Muscle of leg (tissue), 3 donors: ENCODE measurements at regions not wholly inside any gene's neighbourhood (a gene's known extent, or its start where the extent isn't known, plus 50 kb on each side); places are given as distances from the start of the nearest gene placed in this dataset.
"Not testable (repeated sequence)": the region's sequence is repeated elsewhere in the genome, so short reads cannot be mapped to it uniquely, and the experiment has no call there.

Experiments
- DNase-seq: peaks from one replicate; pipeline ENCODE4 v3.0.0; 2013
- H3K27ac ChIP-seq: one replicate; pipeline ENCODE4 v1.5.1; 2013; ENCODE audit warnings: mild to moderate bottlenecking, low read length, control low read depth
- H3K27me3 ChIP-seq: one replicate; pipeline ENCODE4 v1.6.1; 2013; ENCODE audit warnings: low read length; ENCODE audit not compliant: control insufficient read depth, insufficient read depth
- H3K36me3 ChIP-seq: one replicate; pipeline ENCODE4 v1.6.1; 2013; ENCODE audit warnings: low read length; ENCODE audit not compliant: control insufficient read depth, insufficient read depth
- H3K4me1 ChIP-seq: one replicate; pipeline ENCODE4 v1.6.1; 2013; ENCODE audit warnings: low read length; ENCODE audit not compliant: control insufficient read depth, insufficient read depth
- H3K4me3 ChIP-seq: one replicate; pipeline ENCODE4 v1.5.1; 2013; ENCODE audit warnings: low read length, control low read depth
- H3K9me3 ChIP-seq: replicated peaks from 2 replicates; pipeline ENCODE4 v1.6.1; 2013; ENCODE audit warnings: low read depth, low read length; ENCODE audit not compliant: control insufficient read depth
- WGBS: methylation state at CpG from one replicate; pipeline ENCODE4 v1.1.5; 2013; ENCODE audit warnings: missing lambda C conversion rate; ENCODE audit not compliant: insufficient coverage; 5-methylcytosine and 5-hydroxymethylcytosine counted together

DNA sequence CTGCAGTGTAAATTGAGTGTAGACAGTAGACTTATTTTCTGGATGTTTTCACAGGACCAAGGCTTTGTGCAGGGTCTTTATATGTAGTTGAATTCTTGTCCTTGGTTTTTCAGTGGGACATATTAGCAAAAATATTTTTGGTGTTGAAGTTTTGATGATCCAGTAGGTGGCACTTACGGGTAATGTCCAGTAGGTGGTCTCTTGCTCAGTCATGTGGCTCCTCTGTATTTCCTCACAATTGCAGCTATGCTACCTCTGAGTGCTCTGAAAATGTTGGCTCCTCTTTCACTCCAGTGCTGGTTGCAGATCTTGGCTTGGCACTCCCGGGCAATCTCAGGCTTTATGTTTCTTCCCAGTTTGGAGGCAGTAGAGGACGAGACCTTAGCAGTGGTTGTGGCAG lies 419.8 kb upstream of the AMOT start:
- H3K4me1 ChIP-seq: no peaks in the 10 kb centered on the region
- WGBS: 37% methylated on average over 2 of the region's 3 CpGs
- no peaks in the 10 kb centered on the region for H3K9me3 ChIP-seq
- H3K27ac ChIP-seq: no peak overlapping the region
- no peak overlapping the region for H3K4me3 ChIP-seq
- no peaks in the 10 kb centered on the region for H3K36me3 ChIP-seq
- peaks cover 23% of the 10 kb centered on the region for H3K27me3 ChIP-seq
- no peak for DNase-seq

- Histone ChIP-seq H3K9me3 (peaks cover 3% of the 10 kb centered on the region), H3K27me3 (peaks cover 4% of the 10 kb centered on the region), H3K36me3 (no peaks in the 10 kb centered on the region), H3K27ac (no peak overlapping the region), H3K4me3 (no peak overlapping the region), H3K4me1 (no peaks in the 10 kb centered on the region)
- no peak for DNase-seq
- no CpG with 5 or more reads among the region's 3 CpGs for WGBS
Observed at GRCh38 chrX:113222305-113222704, 381.7 kb upstream of the AMOT start.

DNA sequence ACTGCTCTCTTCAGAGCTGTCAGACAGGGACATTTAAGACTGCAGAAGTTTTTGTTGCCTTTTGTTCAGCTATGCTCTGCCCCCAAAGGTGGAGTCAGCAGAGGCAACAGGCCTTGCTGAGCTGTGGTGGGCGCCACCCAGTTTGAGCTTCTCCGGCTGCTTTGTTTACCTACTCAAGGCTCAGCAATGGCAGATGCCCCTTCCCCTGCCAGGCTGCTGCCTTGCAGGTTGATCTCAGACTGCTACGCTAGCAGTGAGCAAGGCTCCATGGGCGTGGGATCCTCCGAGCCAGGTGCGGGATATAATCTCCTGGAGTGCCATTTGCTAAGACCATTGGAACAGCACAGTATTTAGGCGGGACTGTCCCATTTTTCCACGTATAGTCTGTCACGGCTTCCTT lies 371.4 kb upstream of the AMOT start:
- WGBS: 91% methylated on average over 9 of the region's 9 CpGs
- no peak for DNase-seq
- peaks cover 3% of the 10 kb centered on the region for H3K9me3 ChIP-seq
- H3K27ac ChIP-seq: no peak overlapping the region
- no peaks in the 10 kb centered on the region for H3K36me3 ChIP-seq
- H3K4me1 ChIP-seq: no peaks in the 10 kb centered on the region
- no peak overlapping the region for H3K4me3 ChIP-seq
- peaks cover 4% of the 10 kb centered on the region for H3K27me3 ChIP-seq

DNA sequence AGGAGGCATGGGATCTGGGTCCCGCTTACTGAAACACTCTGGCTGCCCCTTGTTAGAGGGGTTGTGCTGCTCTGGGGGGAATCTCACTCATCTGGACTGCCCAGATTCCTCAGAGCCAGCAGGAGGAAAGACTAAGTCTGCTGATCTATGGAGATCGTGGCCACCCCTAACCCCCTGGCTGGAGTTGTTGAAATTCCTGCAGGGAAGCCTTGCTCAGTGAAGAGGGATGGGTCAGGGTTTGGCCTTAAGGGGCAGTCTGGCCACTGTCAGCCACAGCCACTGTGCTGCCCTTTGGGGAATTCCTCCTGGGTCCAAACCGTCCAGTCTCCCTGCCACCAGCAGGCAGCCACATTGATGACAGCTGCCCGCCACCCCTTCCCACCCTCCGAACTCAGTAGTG lies 362.0 kb upstream of the AMOT start:
- no peaks in the 10 kb centered on the region for H3K36me3 ChIP-seq
- no peaks in the 10 kb centered on the region for H3K4me1 ChIP-seq
- no peak overlapping the region for H3K27ac ChIP-seq
- H3K4me3 ChIP-seq: no peak overlapping the region
- peaks cover 3% of the 10 kb centered on the region for H3K27me3 ChIP-seq
- no peak for DNase-seq
- peaks cover 2% of the 10 kb centered on the region for H3K9me3 ChIP-seq
- 70% methylated on average over 3 of the region's 5 CpGs for WGBS

DNA sequence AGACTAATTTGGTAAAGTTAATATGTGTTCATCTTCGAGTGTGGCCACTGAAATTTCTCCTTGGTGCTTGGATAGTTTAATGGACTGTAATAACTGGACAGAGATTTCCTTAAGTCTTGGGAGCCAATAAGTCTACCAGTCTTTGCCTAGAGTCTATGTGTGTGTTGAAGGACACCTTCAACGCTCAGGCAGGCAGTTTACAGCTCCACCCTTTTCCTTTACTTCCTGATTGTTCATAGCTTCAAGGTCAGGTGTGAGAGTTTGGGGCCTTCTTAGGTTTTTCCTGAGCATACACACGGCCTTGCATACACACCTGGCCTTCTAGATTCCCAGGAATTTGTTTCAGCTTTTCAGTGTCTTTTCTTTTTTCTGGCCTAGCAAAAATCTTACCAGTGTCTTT lies 355.3 kb upstream of the AMOT start:
- DNase-seq: no peak
- Histone ChIP-seq H3K4me1 (no peaks in the 10 kb centered on the region), H3K27ac (no peak overlapping the region), H3K9me3 (peaks cover 2% of the 10 kb centered on the region), H3K4me3 (no peak overlapping the region), H3K27me3 (no peaks in the 10 kb centered on the region), H3K36me3 (no peaks in the 10 kb centered on the region)
- WGBS: 50% methylated on average over 1 of the region's 3 CpGs

- Histone ChIP-seq H3K4me1 (no peaks in the 10 kb centered on the region), H3K27me3 (peaks cover 11% of the 10 kb centered on the region), H3K4me3 (no peak overlapping the region), H3K27ac (no peak overlapping the region), H3K9me3 (peaks cover 2% of the 10 kb centered on the region), H3K36me3 (no peaks in the 10 kb centered on the region)
- DNase-seq: no peak
Observed at GRCh38 chrX:113192418-113192817, 351.8 kb upstream of the AMOT start.

- Histone ChIP-seq H3K36me3 (no peaks in the 10 kb centered on the region), H3K9me3 (peaks cover 12% of the 10 kb centered on the region), H3K27ac (no peak overlapping the region), H3K27me3 (peaks cover 6% of the 10 kb centered on the region), H3K4me1 (no peaks in the 10 kb centered on the region), H3K4me3 (no peak overlapping the region)
- no peak for DNase-seq
- WGBS: 79% methylated on average over 7 of the region's 8 CpGs
Observed at GRCh38 chrX:113157496-113157895, 316.9 kb upstream of the AMOT start.

GRCh38 chrX:113154315-113154714 lies 313.7 kb upstream of the AMOT start:
- H3K9me3 ChIP-seq: peaks cover 12% of the 10 kb centered on the region
- H3K27me3 ChIP-seq, DNase-seq, H3K27ac ChIP-seq, H3K4me1 ChIP-seq, H3K4me3 ChIP-seq, H3K36me3 ChIP-seq: not testable (repeated sequence)
- WGBS: no CpG with 5 or more reads among the region's 4 CpGs

GRCh38 chrX:113136836-113137235 lies 296.2 kb upstream of the AMOT start:
- H3K27me3 ChIP-seq: no peaks in the 10 kb centered on the region
- DNase-seq: no peak
- WGBS: no CpG with 5 or more reads among the region's 1 CpG
- H3K27ac ChIP-seq: no peak overlapping the region
- no peaks in the 10 kb centered on the region for H3K4me1 ChIP-seq
- no peaks in the 10 kb centered on the region for H3K36me3 ChIP-seq
- H3K4me3 ChIP-seq: no peak overlapping the region
- no peaks in the 10 kb centered on the region for H3K9me3 ChIP-seq

DNA sequence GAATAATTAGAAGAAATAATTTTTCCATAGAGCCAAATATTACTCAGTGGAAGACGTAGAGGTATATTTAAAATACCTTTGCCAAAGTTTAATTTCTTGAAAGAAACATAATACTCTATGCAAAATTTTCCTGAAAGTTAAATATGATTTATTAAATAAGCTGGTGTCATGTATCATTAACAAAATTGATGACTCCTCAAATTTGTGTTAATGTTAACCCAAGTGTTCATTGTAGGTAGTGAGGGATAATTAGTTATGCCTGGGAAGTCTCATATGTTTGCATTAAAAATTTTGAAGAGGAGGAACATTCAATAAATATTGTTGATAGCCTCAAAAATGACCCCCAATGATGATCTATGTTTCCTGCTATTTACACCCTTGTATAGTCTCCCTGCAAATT lies 292.7 kb upstream of the AMOT start:
- WGBS: no CpG with 5 or more reads among the region's 1 CpG
- no peak for DNase-seq
- H3K27ac ChIP-seq: no peak overlapping the region
- no peaks in the 10 kb centered on the region for H3K9me3 ChIP-seq
- no peaks in the 10 kb centered on the region for H3K36me3 ChIP-seq
- H3K27me3 ChIP-seq: no peaks in the 10 kb centered on the region
- H3K4me1 ChIP-seq: no peaks in the 10 kb centered on the region
- H3K4me3 ChIP-seq: no peak overlapping the region

- Histone ChIP-seq H3K4me1 (no peaks in the 10 kb centered on the region), H3K9me3 (no peaks in the 10 kb centered on the region), H3K36me3 (no peaks in the 10 kb centered on the region), H3K4me3 (no peak overlapping the region), H3K27ac (no peak overlapping the region), H3K27me3 (no peaks in the 10 kb centered on the region)
- no peak for DNase-seq
Observed at GRCh38 chrX:113124693-113125092, 284.1 kb upstream of the AMOT start.
